HG03442 (cell line): ENCODE measurements at regions not wholly inside any gene's neighbourhood (a gene's known extent, or its start where the extent isn't known, plus 50 kb on each side); places are given as distances from the start of the nearest gene placed in this dataset.

Source experiments
- ATAC-seq: cut with Tn5 transposase; IDR thresholded peaks from one replicate; pipeline ENCODE4 v1.9.1; 2021; ENCODE audit warnings: mild to moderate bottlenecking, moderate library complexity; ENCODE audit not compliant: unreplicated experiment

DNA sequence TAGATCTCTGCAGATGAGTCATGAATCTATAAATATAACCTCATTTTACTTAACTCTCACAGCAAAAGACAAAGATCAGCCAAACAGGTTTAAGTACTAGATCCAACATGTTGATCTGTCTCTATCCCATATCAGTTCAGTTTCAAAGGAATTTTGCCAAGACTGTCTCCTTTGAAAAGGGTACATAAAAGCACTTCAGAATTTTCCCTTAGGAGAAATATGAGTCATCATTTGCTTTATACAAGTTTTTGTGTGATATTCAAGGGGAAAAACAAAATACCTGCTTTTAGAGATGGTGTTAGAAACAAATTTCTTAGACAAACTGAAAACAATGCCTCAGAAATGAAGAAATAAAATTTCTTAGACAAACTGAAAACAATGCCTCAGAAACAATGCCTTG lies 73.5 kb upstream of the LRRC7 start:
- ATAC-seq = no peak

DNA sequence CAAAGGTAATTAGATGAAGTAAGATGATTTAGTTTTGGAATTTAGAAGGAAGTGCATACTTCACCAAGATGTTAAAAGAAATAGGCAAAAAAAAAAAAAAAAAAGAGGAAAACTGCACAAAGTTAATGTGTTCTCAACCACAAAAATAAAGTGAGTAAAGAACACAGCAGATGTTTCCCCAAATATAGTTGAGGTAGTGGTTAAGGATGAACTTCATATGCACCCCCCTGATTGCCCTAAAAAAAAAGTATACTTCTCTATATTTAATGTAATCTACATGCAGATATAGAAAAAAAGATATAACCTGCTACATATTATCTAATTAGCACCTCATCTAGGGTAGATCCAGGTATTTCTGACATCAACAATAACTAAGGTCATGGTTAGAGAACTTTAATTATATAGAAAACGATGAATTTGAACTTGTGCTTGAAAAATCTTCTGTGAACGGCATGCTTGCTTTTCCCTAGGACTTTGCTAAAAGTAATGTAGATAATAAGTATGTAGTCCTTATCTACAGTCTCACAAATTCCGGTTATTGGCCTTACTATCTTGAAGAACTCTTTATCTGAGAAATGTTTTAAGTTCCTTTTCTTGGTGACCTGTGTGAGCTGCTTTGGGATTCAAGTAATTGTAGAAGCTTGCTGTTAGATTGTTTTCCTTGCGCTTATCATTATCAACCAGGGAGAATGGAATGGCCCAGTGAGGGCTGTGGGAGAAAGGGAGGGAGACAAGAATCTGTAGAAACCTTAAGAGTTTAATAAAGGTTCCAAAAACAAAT lies 70.1 kb upstream of the LRRC7 start:
- ATAC-seq = no peak

DNA sequence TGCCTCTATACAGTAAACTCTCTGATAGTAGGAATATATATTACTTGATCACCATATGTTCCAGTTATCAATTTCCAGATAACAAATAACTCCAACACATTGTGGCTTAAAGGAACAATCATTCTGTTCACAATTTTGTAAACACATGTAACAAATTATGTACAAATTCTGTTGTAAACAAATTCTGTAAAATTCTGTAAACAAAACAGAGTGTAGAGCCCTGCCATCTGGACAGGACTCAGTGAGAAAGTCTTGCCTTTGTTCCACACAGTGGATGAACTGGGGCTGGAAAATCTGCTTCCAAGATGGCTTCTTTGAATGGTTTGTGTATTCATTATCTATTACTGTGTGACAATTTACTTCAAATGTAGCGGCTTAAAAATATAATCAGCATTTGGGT lies 69.0 kb upstream of the LRRC7 start:
- no peak for ATAC-seq

DNA sequence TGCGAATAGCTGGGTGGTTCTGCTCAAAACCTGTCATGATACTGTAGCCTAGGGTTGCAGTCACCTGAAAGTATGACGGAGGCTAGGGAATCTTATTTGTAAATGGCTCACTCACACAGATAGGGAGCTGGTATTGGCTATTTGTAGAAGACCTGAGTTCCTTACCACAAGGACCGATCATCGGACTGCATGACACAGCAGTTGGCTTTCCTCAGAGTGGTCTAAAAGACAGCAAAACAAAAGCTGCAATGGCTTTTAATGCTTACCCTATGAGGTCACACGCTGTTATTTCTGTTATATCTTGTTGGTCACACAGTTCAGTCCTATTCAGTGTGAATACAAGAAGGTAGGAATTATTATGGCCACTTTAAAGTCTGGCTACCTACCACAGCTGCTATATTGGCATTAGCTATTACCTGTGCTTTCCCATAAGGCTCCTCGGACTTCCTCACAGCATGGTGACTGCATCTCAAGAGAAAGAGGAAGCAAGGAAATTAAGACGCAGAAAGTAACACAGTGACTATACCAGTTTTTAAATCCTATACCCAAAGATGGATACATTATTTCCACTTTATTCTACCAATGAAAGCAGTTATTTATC lies 68.4 kb upstream of the LRRC7 start:
- no peak for ATAC-seq

DNA sequence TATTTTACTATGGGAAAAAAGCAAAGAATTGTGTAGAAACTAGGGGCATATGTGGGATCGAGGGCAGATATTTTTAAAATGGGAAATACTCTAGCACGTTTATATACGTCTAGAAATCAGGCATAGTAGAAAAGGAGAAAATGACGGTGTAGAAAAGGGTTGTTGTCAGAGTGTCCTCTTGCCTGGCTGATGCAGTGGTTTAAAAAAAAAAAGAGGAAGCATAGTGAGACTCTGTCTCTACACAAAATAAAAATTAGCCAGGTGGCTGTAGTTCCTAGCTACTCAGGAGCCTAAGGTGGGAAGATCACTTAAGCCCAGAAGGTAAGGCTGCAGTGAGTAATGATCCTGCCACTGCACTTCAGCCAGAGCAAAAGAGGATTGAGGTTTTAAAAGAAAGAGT lies 64.7 kb upstream of the LRRC7 start:
- no peak for ATAC-seq

DNA sequence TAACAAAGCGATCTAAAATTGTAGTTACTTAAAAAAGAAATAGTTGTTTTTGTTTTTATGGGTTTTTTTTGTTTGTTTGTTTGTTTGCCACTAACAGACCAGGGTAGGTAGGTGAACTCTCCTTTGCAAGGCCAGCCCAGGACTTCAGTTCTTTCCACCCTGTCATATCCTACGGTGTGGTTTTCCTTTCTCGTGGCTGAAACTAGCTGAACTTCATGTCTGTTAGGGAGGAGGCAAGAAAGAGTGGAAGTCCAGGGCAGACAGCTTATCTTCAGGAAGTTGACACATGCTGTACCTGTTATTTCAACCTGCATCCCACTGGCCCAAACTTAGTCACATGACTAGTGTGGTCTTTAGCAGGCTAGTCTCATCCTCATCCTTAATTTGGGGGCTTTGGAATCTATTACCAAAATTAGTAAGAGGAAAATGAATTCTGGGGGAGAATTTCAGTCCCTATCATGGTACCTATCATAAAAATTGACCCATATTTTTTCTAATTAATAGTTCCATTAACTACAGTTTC lies 62.9 kb upstream of the LRRC7 start:
- no peak for ATAC-seq

DNA sequence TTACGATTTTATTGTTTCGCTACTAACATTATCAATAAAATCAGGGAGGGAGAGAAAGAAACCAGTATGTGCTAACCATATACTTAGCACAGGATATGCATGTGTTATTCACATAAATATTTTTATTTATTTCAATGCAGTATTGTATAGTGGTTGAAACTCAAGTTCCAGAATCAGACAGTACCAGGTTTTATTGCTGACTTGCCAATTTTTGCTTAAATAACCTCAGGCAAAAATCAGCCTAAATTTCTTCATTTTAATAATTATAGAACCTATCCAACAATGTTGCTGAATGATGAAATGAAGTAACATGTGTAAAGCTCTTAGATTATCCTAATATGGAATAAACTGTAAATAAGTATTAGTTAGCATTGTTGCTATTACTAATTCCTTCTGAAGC lies 61.4 kb upstream of the LRRC7 start:
- ATAC-seq = no peak

DNA sequence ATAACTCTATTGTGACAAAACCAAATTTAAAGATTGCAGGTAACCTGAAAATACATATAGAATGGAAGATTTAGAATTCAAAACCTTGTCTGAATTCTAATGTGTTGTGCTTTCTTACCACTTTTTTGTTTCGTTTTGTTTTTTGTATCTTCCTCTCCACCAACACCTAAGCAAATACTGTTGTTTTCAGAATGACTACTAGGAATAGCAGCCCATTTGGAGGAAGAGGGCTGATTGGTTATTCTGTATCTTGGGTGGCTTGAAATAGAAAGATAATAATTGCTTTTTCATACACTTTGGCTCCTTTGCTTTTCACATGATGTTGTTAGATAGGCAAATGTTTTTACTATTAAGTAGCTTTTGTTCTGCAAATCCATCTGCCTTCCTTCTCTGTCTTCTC lies 61.0 kb upstream of the LRRC7 start:
- no peak for ATAC-seq

DNA sequence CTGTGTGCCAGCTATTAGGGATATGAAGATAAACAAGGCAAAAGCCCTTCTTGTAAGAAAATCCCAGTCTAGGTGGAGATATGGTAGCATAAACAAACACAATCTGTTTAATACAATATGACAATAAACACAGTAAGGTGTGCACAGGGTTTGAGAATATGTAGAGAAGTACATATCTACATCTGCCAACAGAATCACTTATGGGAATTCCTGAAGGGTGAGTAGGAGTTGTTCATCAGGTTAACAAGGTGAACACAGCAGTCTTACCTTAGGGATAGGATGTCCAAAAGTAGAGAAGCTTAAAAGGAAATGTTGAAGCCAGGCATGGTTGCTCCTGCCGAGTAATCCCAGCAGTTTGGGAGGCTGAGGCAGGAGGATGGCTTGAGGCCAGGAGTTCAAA lies 57.7 kb upstream of the LRRC7 start:
- ATAC-seq = no peak

DNA sequence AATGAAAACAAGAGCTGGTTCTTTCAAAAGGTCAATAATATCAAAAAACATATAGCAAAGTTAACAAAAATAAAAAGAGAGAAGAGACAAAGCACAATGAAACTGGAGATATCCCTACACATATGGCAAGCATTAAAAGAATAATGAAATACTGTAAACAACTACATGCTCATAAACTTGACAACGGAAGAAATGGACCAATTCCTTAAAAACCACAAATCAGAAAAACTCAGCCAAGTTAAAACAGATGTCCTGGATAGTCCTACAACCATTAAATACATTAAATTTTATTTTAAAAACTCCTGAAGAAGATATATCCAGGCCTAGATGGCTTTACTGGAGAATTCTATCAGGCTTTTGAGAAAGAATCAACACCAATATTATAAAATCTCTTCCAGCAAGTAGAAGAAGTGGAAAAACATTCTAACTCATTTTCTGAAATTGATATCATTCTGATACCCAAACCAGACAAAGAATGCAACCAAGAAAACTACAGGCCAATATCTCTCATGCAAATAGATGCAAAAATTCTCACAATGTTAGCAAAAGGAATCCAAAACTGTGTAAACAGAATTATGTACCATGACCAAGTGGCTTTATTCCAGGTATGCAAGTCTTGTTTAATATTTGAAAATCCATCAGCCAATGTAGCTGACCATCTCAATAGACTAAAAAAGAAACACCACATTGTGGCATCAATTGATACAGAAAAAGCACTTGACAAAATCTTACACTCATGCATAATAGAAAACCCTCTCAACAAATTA lies 56.1 kb upstream of the LRRC7 start:
- ATAC-seq = no peak

DNA sequence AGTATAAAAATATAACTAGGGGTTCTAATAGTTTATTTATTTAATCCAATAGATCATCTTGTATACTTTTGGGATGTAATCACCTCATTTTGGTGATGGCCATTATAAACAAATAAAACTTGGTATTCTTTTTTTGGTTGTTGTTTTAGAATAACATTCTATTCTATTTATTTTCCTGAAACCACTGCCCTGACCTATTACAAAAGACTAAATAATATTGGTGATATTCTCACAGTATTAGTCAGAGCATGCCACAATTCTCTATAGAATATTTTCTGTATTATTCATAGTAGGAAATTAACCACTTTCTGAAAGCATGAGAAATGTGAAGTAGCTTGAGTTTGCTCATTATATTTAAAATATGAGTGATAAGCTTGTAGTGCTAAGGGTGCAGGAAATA lies 54.1 kb upstream of the LRRC7 start:
- no peak for ATAC-seq
